ENCODE measurements at regions not wholly inside any gene's neighbourhood (a gene's known extent, or its start where the extent isn't known, plus 50 kb on each side); places are given as distances from the start of the nearest gene placed in this dataset.

DNA sequence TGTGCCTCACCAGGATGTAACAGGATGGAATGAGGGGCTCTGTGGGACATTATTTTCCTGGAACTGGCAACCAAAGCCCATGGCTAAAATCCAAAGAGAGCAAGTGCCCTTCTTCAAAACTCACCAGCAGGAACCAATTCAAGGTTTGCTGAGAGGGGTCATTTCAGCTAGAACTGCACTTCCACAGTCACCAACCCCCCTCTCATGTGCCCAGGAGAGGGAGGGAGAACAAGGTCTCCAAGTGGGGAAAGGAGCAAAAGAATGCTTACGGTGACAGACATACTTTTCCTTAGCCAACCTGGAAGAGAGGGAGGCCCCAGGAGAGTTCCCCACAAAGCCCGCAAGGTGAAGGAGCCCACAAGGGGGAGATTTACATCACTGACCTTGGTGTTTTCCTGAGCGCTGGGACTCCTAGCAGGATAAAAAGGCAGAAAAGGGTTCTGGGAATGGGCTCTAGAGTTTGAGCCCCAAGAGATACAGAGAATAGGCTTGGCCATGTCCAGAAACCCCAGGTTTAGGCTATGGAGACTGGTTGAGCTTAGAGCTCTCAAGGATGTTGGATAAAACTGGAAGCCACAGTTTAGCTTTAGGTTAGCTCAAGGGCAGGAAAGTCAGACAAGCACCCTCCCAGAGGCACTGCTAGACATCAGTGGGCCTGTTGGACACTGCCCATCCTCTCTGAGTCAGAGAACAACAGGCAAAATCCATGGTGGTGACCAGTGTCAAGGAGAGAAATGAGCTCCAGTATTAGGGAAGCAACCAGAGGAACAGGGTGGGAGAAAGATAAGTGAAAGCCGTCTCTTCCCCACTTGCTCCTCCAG, 63.9 kb upstream of the GHITM start:
- H3K4me2 ChIP-seq (ENCODE audit: low read length), result no peak overlapping the region
- intact Hi-C loops (cut with micrococcal nuclease), result no loop called here
- DNase-seq (ENCODE audit: low read depth, low spot score) (no peak), ATAC-seq (no peak)
- H4K20me1 ChIP-seq (ENCODE audit: insufficient read depth), result no peaks in the 10 kb centered on the region
- no TSS peak for BruUV-seq (replicated peaks)
- H3K79me2 ChIP-seq (ENCODE audit: insufficient read depth, low read length), result no peaks in the 10 kb centered on the region
- H3K4me3 ChIP-seq (replicated peaks in 1 of 2; ENCODE audit: low read depth in 1 of 2, low read length in 2 of 2), result no peak overlapping the region
- ChIA-PET POLR2A (no interaction called here), CTCF (no interaction called here), RAD21 (ENCODE audit: low non-redundant PET in 1 of 2, low total read pairs in 2 of 2, uncharacterized antibody in 2 of 2, unreplicated experiment in 2 of 2) (no interaction called here)
- no peaks in the 10 kb centered on the region for H3K9me2 ChIP-seq (ENCODE audit: insufficient read depth)
- H3K36me3 ChIP-seq (ENCODE audit: control insufficient read depth in 1 of 2, insufficient read depth in 2 of 2, low read length in 2 of 2), result no peaks in the 10 kb centered on the region
- no peaks in the 10 kb centered on the region for H3K4me1 ChIP-seq (ENCODE audit: control insufficient read depth in 1 of 2, insufficient read depth in 2 of 2, low read length in 2 of 2)
- no peak overlapping the region for H2AFZ ChIP-seq (ENCODE audit: low read depth, low read length, poor library complexity, severe bottlenecking)
- no peaks in the 10 kb centered on the region; the same call in 1 of the 2 replicates for H3K27me3 ChIP-seq (ENCODE audit: insufficient read depth, low read length)
- H3K27ac ChIP-seq (ENCODE audit: low read depth, low read length), result no peak overlapping the region
- TF ChIP-seq TCF7L2 (IDR thresholded peaks at IDR 0.05; ENCODE audit: borderline replicate concordance, extremely low read depth, insufficient read depth, insufficient read length) (no peak), POLR2AphosphoS5 (IDR thresholded peaks at IDR 0.05; ENCODE audit: low read depth, low read length) (no peak), FOSL1 (IDR thresholded peaks at IDR 0.05; ENCODE audit: low read depth) (no peak), POLR2A (IDR thresholded peaks at IDR 0.05; ENCODE audit: borderline replicate concordance, extremely low read depth, insufficient read depth, insufficient read length) (no peak), JUND (IDR thresholded peaks at IDR 0.05) (no peak), SP1 (IDR thresholded peaks at IDR 0.05; ENCODE audit: low read depth) (no peak), REST (IDR thresholded peaks at IDR 0.05; ENCODE audit: low read depth) (no peak), SIN3A (IDR thresholded peaks at IDR 0.05; ENCODE audit: low read depth) (no peak), ELF1 (IDR thresholded peaks at IDR 0.05; ENCODE audit: borderline replicate concordance, low read depth) (no peak), EZH2 (IDR thresholded peaks at IDR 0.05) (no peak), EGR1 (IDR thresholded peaks at IDR 0.05; ENCODE audit: low read depth) (no peak), CEBPB (IDR thresholded peaks at IDR 0.05; ENCODE audit: low read depth) (no peak), RAD21 (IDR thresholded peaks at IDR 0.05; ENCODE audit: low read depth) (no peak), MAX (IDR thresholded peaks at IDR 0.05) (no peak)
- TF ChIP-seq, protein P1, sequence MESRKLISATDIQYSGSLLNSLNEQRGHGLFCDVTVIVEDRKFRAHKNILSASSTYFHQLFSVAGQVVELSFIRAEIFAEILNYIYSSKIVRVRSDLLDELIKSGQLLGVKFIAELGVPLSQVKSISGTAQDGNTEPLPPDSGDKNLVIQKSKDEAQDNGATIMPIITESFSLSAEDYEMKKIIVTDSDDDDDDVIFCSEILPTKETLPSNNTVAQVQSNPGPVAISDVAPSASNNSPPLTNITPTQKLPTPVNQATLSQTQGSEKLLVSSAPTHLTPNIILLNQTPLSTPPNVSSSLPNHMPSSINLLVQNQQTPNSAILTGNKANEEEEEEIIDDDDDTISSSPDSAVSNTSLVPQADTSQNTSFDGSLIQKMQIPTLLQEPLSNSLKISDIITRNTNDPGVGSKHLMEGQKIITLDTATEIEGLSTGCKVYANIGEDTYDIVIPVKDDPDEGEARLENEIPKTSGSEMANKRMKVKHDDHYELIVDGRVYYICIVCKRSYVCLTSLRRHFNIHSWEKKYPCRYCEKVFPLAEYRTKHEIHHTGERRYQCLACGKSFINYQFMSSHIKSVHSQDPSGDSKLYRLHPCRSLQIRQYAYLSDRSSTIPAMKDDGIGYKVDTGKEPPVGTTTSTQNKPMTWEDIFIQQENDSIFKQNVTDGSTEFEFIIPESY (IDR thresholded peaks at IDR 0.05; ENCODE audit: extremely low read depth, insufficient replicate concordance, low read length), result no peak
- H3K9ac ChIP-seq (ENCODE audit: low read length), result no peak overlapping the region
- no peaks in the 10 kb centered on the region for H3K9me3 ChIP-seq (ENCODE audit: control insufficient read depth in 1 of 2, insufficient read depth in 1 of 2, low read depth in 1 of 2, low read length in 2 of 2)

All from HCT116 (cell line).